SK-N-SH treated with all-trans-retinoic acid at 6 μM for 48 hours (cell line): ENCODE measurements at regions not wholly inside any gene's neighbourhood (a gene's known extent, or its start where the extent isn't known, plus 50 kb on each side); places are given as distances from the start of the nearest gene placed in this dataset.

Experiments used
- ATAC-seq: fragments of 200-7000 bp; cut with Tn5 transposase; 3 replicates; pipeline ENCODE4 v1.9.1; 2020; ENCODE audit warnings: mild to moderate bottlenecking, moderate library complexity
- ARNTL ChIP-seq: fragments of 450-650 bp; formaldehyde crosslinking; IDR thresholded peaks from 2 replicates; pipeline ENCODE4 v1.5.0; 2020; ENCODE audit warnings: low read depth, mild to moderate bottlenecking, moderate library complexity, borderline replicate concordance
- BACH2 ChIP-seq: fragments of 250-450 bp; sonication (Bioruptor Pico); IDR thresholded peaks from 2 replicates; pipeline ENCODE4 v1.9.0; 2021; ENCODE audit warnings: mild to moderate bottlenecking, borderline replicate concordance
- CSDC2 ChIP-seq: fragments of 250-450 bp; sonication (Bioruptor Pico); IDR thresholded peaks from 2 replicates; pipeline ENCODE4 v1.5.0; 2020; ENCODE audit warnings: mild to moderate bottlenecking, moderate library complexity
- CSRNP3 ChIP-seq: fragments of 250-450 bp; sonication (Bioruptor Pico); IDR thresholded peaks from 2 replicates; pipeline ENCODE4 v1.5.1; 2021; ENCODE audit warnings: mild to moderate bottlenecking, moderate library complexity
- ESRRG ChIP-seq: fragments of 250-450 bp; sonication (Bioruptor Pico); IDR thresholded peaks from 2 replicates; pipeline ENCODE4 v1.6.1; 2021; ENCODE audit warnings: mild to moderate bottlenecking
- GLIS3 ChIP-seq: fragments of 250-450 bp; sonication (Bioruptor Pico); IDR thresholded peaks from 2 replicates; pipeline ENCODE4 v1.5.0; 2020; ENCODE audit warnings: mild to moderate bottlenecking, moderate library complexity
- ISL1 ChIP-seq: fragments of 250-450 bp; sonication (Bioruptor Pico); IDR thresholded peaks from 2 replicates; pipeline ENCODE4 v2.1.2; 2022; ENCODE audit warnings: mild to moderate bottlenecking, moderate library complexity
- OSR1 ChIP-seq: fragments of 250-450 bp; sonication (Bioruptor Pico); IDR thresholded peaks from 2 replicates; pipeline ENCODE4 v1.8.0; 2022; ENCODE audit warnings: moderate library complexity, mild to moderate bottlenecking, inconsistent platforms
- RARB ChIP-seq: fragments of 250-450 bp; sonication (Bioruptor Pico); IDR thresholded peaks from 2 replicates; pipeline ENCODE4 v1.8.0; 2021; ENCODE audit warnings: mild to moderate bottlenecking, moderate library complexity
- TCF4 ChIP-seq: fragments of 250-450 bp; sonication (Bioruptor Pico); IDR thresholded peaks from 2 replicates; pipeline ENCODE4 v1.8.0; 2021; ENCODE audit warnings: mild to moderate bottlenecking, moderate library complexity, borderline replicate concordance
- TOX ChIP-seq: fragments of 250-450 bp; sonication (Bioruptor Pico); IDR thresholded peaks from 2 replicates; pipeline ENCODE4 v1.8.0; 2021; ENCODE audit warnings: mild to moderate bottlenecking, moderate library complexity, borderline replicate concordance
- ZC3H10 ChIP-seq: fragments of 250-450 bp; sonication (Bioruptor Pico); IDR thresholded peaks from 2 replicates; pipeline ENCODE4 v1.5.1; 2021; ENCODE audit warnings: mild to moderate bottlenecking, moderate library complexity
- ZFP3 ChIP-seq: fragments of 250-450 bp; sonication (Bioruptor Pico); IDR thresholded peaks from 2 replicates; pipeline ENCODE4 v1.5.0; 2020; ENCODE audit warnings: mild to moderate bottlenecking, moderate library complexity
- ZFP30 ChIP-seq: fragments of 450-650 bp; formaldehyde crosslinking; IDR thresholded peaks from 2 replicates; pipeline ENCODE4 v1.5.0; 2022; ENCODE audit warnings: mild to moderate bottlenecking, moderate library complexity
- ZNF565 ChIP-seq: fragments of 450-650 bp; formaldehyde crosslinking; conservative IDR thresholded peaks from 2 replicates; pipeline ENCODE4 v1.5.0; 2020; ENCODE audit warnings: low read depth, mild to moderate bottlenecking, moderate library complexity
- ZNF70 ChIP-seq: fragments of 450-650 bp; formaldehyde crosslinking; IDR thresholded peaks from 2 replicates; pipeline ENCODE4 v1.5.0; 2020; ENCODE audit warnings: mild to moderate bottlenecking, moderate library complexity
- TF ChIP-seq, protein P1 (sequence below): fragments of 250-450 bp; sonication (Bioruptor Pico); IDR thresholded peaks from 2 replicates; pipeline ENCODE4 v1.5.0; 2020; ENCODE audit warnings: mild to moderate bottlenecking, moderate library complexity
- TF ChIP-seq, protein P2 (sequence below): fragments of 250-450 bp; sonication (Bioruptor Pico); IDR thresholded peaks from 2 replicates; pipeline ENCODE4 v1.5.1; 2020; ENCODE audit warnings: low read depth, mild to moderate bottlenecking, moderate library complexity

- no peak for TF ChIP-seq GLIS3 (CRISPR knock-in tag)
- no peak for TF ChIP-seq ZNF70
- TF ChIP-seq ESRRG (CRISPR knock-in tag) = no peak
- TF ChIP-seq ZC3H10 (CRISPR knock-in tag) = no peak
- no peak for TF ChIP-seq CSDC2
- no peak for TF ChIP-seq OSR1 (CRISPR knock-in tag)
- TF ChIP-seq BACH2 (CRISPR knock-in tag) = no peak
- no peak for TF ChIP-seq TOX (CRISPR knock-in tag)
- no peak for ATAC-seq
Measured at GRCh38 chr16:63663155-63663554, 1458.7 kb downstream of the CDH11 start.

DNA sequence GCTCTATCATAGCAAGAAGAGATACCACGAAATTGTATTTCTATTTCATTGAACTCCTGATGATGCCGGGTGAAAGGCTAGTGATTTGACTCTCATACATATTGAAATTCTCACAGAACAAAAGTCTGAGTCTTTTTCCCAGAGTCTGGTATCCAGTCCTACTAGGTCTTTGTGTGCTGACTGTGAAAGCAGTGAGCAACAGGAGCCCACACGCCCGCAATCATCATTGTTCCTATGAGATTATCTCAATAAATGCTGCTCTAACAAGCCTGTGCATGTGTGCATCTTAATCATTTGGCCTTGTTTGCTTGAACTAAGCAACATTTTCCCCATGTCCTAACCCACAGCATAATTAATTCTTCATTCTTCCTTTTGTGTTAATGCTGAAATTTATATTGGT lies 1466.0 kb downstream of the CDH11 start:
- no peak for TF ChIP-seq CSRNP3
- no peak for TF ChIP-seq RARB (CRISPR knock-in tag)
- TF ChIP-seq ZFP3 = no peak
- TF ChIP-seq, protein P1, sequence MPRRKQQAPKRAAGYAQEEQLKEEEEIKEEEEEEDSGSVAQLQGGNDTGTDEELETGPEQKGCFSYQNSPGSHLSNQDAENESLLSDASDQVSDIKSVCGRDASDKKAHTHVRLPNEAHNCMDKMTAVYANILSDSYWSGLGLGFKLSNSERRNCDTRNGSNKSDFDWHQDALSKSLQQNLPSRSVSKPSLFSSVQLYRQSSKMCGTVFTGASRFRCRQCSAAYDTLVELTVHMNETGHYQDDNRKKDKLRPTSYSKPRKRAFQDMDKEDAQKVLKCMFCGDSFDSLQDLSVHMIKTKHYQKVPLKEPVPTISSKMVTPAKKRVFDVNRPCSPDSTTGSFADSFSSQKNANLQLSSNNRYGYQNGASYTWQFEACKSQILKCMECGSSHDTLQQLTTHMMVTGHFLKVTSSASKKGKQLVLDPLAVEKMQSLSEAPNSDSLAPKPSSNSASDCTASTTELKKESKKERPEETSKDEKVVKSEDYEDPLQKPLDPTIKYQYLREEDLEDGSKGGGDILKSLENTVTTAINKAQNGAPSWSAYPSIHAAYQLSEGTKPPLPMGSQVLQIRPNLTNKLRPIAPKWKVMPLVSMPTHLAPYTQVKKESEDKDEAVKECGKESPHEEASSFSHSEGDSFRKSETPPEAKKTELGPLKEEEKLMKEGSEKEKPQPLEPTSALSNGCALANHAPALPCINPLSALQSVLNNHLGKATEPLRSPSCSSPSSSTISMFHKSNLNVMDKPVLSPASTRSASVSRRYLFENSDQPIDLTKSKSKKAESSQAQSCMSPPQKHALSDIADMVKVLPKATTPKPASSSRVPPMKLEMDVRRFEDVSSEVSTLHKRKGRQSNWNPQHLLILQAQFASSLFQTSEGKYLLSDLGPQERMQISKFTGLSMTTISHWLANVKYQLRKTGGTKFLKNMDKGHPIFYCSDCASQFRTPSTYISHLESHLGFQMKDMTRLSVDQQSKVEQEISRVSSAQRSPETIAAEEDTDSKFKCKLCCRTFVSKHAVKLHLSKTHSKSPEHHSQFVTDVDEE (CRISPR knock-in tag) = no peak
- TF ChIP-seq GLIS3 (CRISPR knock-in tag) = no peak
- no peak for TF ChIP-seq ZNF565 (CRISPR knock-in tag)
- ATAC-seq = no peak

- no peak for TF ChIP-seq ZC3H10 (CRISPR knock-in tag)
- no peak for TF ChIP-seq CSRNP3
- TF ChIP-seq ESRRG (CRISPR knock-in tag) = no peak
- no peak for TF ChIP-seq ZFP3
- TF ChIP-seq, all 23 proteins: peak for 0
- ATAC-seq = no peak
Measured at GRCh38 chr16:63653044-63653839, 1468.6 kb downstream of the CDH11 start.

DNA sequence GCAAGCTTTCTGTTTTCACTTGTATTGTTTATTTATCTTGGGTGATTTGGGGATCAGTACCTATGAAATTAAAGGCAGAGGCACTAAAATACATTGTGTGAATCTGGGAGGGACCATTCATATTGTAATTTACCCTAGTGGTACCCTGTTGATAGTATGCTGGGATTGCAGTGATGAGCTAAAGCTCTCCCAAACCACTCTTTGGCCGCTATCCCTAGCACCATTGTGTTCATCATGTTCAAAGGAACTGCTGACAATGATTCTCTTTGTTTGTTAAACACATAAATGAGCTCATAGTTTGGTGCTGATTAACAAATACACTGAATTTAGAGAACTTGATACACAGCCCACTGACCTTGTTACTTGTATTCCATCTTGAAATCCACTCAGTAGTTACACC lies 1469.8 kb downstream of the CDH11 start:
- no peak for ATAC-seq
- TF ChIP-seq CSDC2 (no peak), TCF4 (no peak), ZC3H10 (CRISPR knock-in tag) (no peak), ZNF70 (no peak), ZFP30 (CRISPR knock-in tag) (no peak), ARNTL (CRISPR knock-in tag) (no peak), TOX (CRISPR knock-in tag) (no peak), ISL1 (CRISPR knock-in tag) (no peak), RARB (CRISPR knock-in tag) (no peak)
- TF ChIP-seq, protein P1 (CRISPR knock-in tag) = no peak
- TF ChIP-seq, protein P2, sequence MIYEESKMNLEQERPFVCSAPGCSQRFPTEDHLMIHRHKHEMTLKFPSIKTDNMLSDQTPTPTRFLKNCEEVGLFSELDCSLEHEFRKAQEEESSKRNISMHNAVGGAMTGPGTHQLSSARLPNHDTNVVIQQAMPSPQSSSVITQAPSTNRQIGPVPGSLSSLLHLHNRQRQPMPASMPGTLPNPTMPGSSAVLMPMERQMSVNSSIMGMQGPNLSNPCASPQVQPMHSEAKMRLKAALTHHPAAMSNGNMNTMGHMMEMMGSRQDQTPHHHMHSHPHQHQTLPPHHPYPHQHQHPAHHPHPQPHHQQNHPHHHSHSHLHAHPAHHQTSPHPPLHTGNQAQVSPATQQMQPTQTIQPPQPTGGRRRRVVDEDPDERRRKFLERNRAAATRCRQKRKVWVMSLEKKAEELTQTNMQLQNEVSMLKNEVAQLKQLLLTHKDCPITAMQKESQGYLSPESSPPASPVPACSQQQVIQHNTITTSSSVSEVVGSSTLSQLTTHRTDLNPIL = no peak
